ENCODE measurements at regions not wholly inside any gene's neighbourhood (a gene's known extent, or its start where the extent isn't known, plus 50 kb on each side); places are given as distances from the start of the nearest gene placed in this dataset.

DNA sequence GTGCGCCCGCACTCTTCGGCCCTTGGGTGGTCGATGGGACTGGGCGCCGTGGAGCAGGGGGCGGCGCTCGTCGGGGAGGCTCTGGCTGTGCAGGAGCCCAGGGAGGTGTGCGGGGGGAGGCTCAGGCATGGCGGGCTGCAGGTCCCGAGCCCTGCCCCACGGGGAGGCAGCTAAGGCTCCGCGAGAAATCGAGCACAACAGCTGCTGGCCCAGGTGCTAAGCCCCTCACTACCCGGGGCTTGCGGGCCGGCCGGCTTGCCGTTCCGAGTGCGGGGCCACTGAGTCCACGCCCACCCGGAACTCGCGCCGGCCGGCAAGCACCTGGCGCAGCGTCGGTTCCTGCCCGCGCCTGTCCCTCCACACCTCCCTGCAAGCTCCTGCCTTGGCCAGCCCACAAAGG is 462.3 kb upstream of the JARID2 start:
- DNase-seq (ENCODE audit: low read depth in 2 of 2): no peak

DNA sequence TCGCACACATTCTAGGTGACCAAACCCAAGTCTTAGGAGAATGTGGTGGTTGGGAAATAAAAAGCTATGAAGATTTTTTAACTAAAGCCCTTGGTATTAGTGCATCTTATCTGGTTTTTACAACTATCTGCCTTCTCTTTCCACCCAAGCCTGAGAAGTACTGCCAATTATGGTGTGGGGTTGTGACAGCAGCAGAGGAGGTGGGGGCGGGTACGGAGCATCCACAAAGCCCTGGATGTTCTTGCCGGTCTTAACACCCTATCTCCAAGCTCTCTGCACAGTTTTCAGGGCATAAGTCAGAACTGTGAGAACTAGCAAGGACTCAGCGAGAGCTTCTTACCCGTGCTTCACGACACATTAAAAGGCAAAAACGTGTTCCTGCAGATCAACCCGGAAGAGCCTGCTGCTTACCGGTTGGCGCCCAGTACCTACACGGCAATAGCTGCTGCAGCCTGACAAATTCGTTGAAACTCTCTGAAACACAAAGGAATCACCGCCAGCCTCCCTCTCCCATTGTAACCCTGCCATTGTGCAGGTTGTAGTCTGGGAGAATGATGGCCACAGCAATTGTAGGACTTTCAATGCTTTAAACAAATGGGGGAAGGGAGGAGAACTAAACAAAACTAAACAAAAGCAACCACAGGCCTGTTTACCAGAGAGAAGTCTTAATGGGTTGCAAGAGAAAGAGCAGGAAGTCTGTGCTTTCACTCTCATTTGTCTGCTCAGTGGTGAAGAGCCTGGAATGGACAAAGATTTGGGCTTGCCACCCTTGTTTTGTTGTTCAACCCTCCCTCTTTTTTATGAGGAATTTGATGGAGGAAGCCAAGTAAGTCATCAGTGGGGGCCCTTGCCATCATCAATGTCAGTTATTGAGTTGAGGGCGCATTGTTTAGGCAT is 461.0 kb upstream of the JARID2 start:
- DNase-seq (ENCODE audit: low read depth in 2 of 2): no peak

- DNase-seq (ENCODE audit: low read depth in 2 of 2): no peak
Measured at GRCh38 chr6:14785493-14785790, 460.4 kb upstream of the JARID2 start.

DNA sequence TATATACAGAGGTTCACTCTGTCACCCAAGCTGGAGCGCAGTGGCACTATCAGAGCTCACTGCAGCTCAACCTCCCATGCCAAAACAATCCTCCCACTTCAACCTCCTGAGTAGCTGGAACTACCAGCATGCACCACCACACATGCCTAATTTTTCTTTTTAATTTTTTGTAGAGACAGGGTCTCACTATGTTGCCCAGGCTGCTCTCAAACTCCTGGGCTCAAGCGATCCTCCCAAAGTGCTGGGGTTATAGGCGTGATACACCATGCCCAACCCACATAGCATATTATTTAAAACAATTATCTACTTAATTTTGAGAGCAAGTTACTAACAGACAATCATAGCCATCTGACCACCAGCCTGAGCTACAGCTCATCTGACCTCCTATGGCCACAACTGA is 459.9 kb upstream of the JARID2 start:
- no peak for DNase-seq (ENCODE audit: low read depth in 2 of 2)

GRCh38 chr6:14786455-14786854 is 459.4 kb upstream of the JARID2 start:
- DNase-seq (ENCODE audit: low read depth in 2 of 2): no peak

GRCh38 chr6:14787250-14787649 is 458.6 kb upstream of the JARID2 start:
- DNase-seq (ENCODE audit: low read depth in 2 of 2): no peak

- no peak for DNase-seq (ENCODE audit: low read depth in 2 of 2)
Measured at GRCh38 chr6:14787677-14788076, 458.2 kb upstream of the JARID2 start.

- no peak for DNase-seq (ENCODE audit: low read depth in 2 of 2)
Measured at GRCh38 chr6:14789996-14790395, 455.9 kb upstream of the JARID2 start.

- no peak for DNase-seq (ENCODE audit: low read depth in 2 of 2)
Measured at GRCh38 chr6:14790976-14791375, 454.9 kb upstream of the JARID2 start.

DNA sequence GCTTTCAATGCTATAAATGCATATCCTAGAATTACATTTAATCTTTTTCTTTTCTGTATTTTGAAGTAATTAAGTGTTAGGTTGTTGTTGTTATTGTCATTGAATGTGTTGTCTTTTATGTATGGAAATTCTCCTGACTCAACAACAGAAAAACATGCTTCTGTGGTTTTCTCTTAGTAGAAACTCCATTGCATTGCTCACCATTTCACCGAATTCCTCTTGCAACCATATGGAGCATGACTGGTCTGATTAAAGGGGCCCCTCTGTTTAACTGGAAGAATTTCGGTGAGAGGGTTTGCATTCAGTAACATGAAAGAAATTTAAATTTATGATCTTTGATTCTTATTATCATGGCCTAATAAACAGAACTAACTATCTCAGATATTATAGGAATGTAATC is 454.3 kb upstream of the JARID2 start:
- no peak for DNase-seq (ENCODE audit: low read depth in 2 of 2)

DNA sequence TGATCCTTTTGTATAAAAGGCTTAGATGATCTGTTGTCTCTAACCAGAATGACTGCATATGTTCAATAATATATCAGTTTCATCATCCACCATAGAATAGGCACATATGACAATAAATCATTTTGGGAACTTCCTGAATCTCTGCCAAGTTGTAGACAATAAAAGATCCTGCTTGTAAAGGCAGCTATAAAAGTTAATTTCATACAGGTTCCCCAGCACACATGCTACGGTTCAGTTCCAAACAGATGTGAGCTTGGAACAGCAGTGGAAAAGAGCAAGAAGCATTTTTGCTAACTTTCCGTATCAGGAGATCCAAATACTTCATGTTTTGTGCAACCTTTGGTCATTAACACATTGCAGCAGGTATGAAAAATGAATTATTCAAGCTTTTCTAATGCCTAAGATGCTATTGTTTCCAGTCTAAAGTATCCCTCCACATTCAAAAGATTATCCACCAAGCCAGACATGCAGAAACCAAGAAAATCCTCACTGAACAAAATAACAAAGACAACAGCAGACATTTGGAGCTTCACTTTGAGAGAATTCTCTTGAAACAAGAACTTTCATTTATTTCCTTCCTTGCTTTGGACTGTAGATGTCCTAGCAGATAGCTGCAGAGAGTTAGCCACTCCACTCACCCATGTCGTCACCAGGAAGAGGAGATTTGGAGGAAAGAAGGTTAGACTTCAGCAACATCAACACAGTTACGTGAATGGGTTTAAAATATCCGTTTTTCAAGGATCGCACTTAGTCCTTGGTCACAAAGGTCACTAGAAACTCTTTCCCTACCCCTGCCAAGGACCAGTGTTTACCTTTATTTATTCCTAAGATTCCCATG is 453.5 kb upstream of the JARID2 start:
- no peak for DNase-seq (ENCODE audit: low read depth in 2 of 2)

DNA sequence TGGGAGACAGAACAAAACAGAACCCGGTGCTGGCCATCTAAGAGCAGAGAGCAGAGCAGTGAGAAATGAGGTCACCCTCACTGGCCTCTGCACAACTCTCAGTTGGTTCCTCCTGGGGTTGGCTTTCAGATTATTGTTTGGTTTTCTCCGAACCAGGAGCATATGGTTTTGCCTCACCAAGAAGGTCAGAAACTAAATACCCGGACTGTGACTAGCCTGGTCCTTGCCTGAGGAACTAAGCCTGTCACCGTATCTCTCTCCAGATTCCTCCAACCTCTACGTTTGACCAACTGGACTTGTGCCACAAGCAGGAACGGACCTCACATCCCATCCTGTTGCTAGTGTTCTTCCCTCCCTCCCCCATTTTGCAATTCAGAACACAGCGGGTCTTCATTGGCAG is 450.4 kb upstream of the JARID2 start:
- DNase-seq (ENCODE audit: low read depth in 2 of 2): no peak

- no peak for DNase-seq (ENCODE audit: low read depth in 2 of 2)
Measured at GRCh38 chr6:14796974-14797762, 448.7 kb upstream of the JARID2 start.

- no peak for DNase-seq (ENCODE audit: low read depth in 2 of 2)
Measured at GRCh38 chr6:14797875-14798593, 447.8 kb upstream of the JARID2 start.

- DNase-seq (ENCODE audit: low read depth in 2 of 2): no peak
Measured at GRCh38 chr6:14798594-14798982, 447.3 kb upstream of the JARID2 start.

DNA sequence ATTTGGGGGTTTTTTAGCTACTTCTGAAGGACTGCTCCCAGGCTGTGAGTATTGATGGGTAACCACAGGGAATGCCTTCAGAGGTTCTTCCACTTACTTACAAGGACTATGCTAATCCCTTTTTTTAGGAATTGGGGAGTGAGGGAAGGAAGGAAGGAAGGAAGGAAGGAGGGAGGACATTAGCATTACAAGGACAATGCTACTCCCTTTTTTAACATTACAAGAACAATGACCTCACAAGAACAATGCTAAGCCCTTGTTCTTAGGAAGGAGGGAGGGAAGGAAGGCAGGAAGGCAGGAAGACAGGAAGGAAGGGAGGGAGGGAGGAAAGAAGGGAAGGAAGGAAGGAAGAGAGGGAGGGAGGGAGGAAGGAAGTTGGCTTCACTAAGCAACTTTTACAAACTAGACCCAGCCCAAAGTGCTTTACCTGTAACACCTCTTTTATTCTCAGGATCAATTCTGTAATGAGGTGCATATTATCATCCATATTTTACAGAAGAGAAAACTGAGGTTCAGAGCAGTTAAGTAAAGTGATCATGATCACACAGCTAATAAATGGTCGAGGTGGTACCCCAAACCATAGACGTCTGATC is 446.8 kb upstream of the JARID2 start:
- no peak for DNase-seq (ENCODE audit: low read depth in 2 of 2)

DNA sequence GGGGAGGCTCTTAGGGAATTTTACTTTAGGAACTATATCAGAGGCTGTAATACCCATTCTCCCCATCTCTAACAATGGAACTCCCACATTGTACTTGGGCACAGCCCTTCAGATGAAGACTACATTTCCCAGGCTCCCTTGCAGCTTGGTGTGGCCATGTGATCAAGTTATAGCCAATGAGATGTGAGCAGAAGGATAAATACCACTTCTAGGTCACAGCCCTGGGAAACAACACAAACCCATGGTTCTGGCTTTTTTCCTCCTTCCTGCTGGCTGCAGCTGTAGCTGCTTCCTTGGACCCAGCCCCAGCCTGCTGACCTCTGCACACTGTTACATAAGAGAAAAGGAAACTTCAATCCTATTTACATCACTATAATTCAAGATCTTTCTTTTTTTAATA is 445.9 kb upstream of the JARID2 start:
- no peak for DNase-seq (ENCODE audit: low read depth in 2 of 2)

GRCh38 chr6:14802514-14803160 is 443.2 kb upstream of the JARID2 start:
- DNase-seq (ENCODE audit: low read depth in 2 of 2): no peak

DNA sequence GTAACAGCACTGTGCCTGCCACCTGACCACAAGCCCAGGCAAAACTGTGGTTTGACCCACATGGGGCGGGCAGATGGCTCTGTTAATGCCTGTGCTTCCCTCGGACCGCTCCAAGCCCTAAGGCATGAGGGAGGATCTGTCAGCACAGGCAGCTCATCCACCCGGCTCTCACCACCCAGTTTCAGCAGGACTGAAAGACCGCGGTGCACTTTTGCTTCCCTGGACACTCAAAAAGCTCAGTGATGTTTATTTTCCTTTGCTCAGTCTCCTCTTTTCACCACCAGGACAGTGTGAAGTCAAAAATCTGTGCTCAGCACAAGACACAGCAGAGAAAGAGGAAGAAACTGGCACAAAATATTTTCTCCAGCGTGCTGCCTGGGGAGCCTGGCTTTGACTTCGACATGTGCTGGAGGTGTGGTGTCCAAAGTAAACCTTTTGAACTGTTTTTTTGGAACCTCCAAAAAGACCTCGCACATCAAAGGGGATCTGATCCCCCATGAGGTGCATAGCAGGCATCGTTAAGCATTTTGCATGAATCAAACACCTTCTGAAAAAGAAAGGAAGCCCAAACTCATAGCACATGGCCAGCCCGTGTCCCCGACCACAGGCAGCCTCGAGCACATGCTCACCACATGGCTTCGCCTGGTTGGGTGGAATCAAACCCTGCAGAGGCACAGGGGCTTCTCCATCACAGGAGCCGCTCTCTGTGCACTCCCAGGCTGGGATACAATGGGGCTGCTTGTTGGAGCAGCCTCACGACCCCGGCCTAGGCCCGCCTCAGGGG is 441.7 kb upstream of the JARID2 start:
- DNase-seq (ENCODE audit: low read depth in 2 of 2): no peak

- DNase-seq (ENCODE audit: low read depth in 2 of 2): no peak
Measured at GRCh38 chr6:14804785-14805210, 441.1 kb upstream of the JARID2 start.

Data from stimulated activated CD4-positive, alpha-beta T cell treated with anti-CD3 and anti-CD28 coated beads, Interleukin-1b, Interleukin-23, amount 100 ng/mL, for 1 hour (primary cell).